Smooth muscle cell (in vitro differentiated cells): ENCODE measurements at regions not wholly inside any gene's neighbourhood (a gene's known extent, or its start where the extent isn't known, plus 50 kb on each side); places are given as distances from the start of the nearest gene placed in this dataset.

Experiments
- DNase-seq: peaks from one replicate; lab custom pipeline; 2025; ENCODE audit not compliant: unreplicated experiment; lab: John Stamatoyannopoulos, UW
- H2AFZ ChIP-seq: fragments of 200-600 bp; sonication (generic); 2 replicates; pipeline ENCODE4 v1.6.0; 2016; ENCODE audit warnings: antibody characterized with exemption, low read depth, mild to moderate bottlenecking
- H3F3A ChIP-seq: fragments of 200-600 bp; sonication (generic); 2 replicates; pipeline ENCODE4 v1.6.0; 2017; ENCODE audit warnings: antibody characterized with exemption, low read depth
- H3K27ac ChIP-seq: fragments of 200-600 bp; sonication (generic); 2 replicates; pipeline ENCODE4 v1.5.1; 2016; ENCODE audit warnings: low read depth, mild to moderate bottlenecking
- H3K27me3 ChIP-seq: fragments of 200-600 bp; sonication (generic); 2 replicates; pipeline ENCODE4 v1.6.1; 2016; ENCODE audit warnings: low read depth, mild to moderate bottlenecking
- H3K36me3 ChIP-seq: fragments of 200-600 bp; sonication (generic); 2 replicates; pipeline ENCODE4 v1.5.1; 2016; ENCODE audit warnings: low read depth
- H3K4me1 ChIP-seq: fragments of 200-600 bp; sonication (generic); 2 replicates; pipeline ENCODE4 v1.5.1; 2016; ENCODE audit warnings: low read depth
- H3K4me2 ChIP-seq: fragments of 200-600 bp; sonication (generic); 2 replicates; pipeline ENCODE4 v1.6.0; 2016; ENCODE audit warnings: mild to moderate bottlenecking
- H3K4me3 ChIP-seq: fragments of 200-600 bp; sonication (generic); 2 replicates; pipeline ENCODE4 v1.5.1; 2016; ENCODE audit warnings: mild to moderate bottlenecking
- H3K79me2 ChIP-seq: fragments of 200-600 bp; sonication (generic); 2 replicates; pipeline ENCODE4 v1.6.0; 2016; ENCODE audit warnings: low read depth, mild to moderate bottlenecking
- H3K9ac ChIP-seq: fragments of 200-600 bp; sonication (generic); 2 replicates; pipeline ENCODE4 v1.6.0; 2016; ENCODE audit warnings: low read depth
- H3K9me3 ChIP-seq: fragments of 200-600 bp; sonication (generic); replicated peaks from 2 replicates; pipeline ENCODE4 v1.5.1; 2016; ENCODE audit warnings: low read depth
- H4K20me1 ChIP-seq: fragments of 200-600 bp; sonication (generic); 2 replicates; pipeline ENCODE4 v1.6.0; 2016; ENCODE audit warnings: low read depth
- WGBS: methylation state at CpG from one replicate; pipeline ENCODE4 v1.1.7; 2016; ENCODE audit warnings: low lambda C conversion rate; 5-methylcytosine and 5-hydroxymethylcytosine counted together
- TF ChIP-seq, protein P1 (sequence below): fragments of 200-600 bp; sonication (generic); IDR thresholded peaks from 2 replicates; pipeline ENCODE4 v1.5.1; 2017; ENCODE audit warnings: borderline replicate concordance, mild to moderate bottlenecking, antibody characterized with exemption; ENCODE audit not compliant: insufficient read depth, poor library complexity, severe bottlenecking

DNA sequence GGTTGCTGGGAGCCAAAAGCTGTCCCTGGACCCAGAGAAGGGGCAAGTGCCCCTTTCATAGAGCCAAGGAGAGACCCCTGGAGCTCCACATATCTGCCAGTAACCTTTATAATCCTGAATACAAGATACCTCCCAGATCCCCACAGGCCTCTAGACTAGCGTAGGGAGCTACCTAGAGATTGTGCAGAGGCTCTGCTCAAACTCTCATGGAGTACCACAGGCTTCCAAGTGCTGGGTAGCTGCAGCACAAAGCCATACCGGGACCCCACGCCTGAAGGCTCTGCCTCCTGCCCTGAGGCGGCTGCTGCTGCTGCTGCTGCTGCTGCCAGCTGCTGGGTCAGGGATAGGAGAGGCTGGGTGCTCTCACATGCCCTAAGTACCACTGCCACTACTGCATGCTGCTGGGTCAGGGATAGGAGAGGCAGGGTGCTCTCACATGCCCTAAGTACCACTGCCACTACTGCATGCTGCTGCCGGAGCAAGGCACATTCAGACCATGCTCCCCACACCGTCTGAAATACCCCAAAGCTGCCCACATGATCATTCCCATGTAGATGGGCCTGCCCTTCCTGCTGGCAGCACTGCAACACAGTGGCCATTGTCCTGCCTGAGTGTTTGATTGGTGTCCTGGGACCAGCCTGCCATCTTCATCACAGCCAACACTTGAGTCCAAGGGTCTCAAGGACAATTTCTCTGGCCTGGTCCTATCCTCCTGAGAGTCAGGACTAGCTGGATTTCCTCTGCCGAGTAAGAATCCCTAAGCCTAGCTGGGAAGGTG lies 1434.3 kb upstream of the ADGRB3 start:
- Histone ChIP-seq H4K20me1 (no peaks in the 10 kb centered on the region), H3F3A (no peaks in the 10 kb centered on the region), H3K79me2 (no peaks in the 10 kb centered on the region), H3K27ac (no peak overlapping the region), H3K36me3 (no peaks in the 10 kb centered on the region), H3K4me2 (no peak overlapping the region), H3K4me3 (no peak overlapping the region), H3K4me1 (no peaks in the 10 kb centered on the region), H3K27me3 (no peaks in the 10 kb centered on the region), H3K9ac (no peak overlapping the region), H2AFZ (no peak overlapping the region), H3K9me3 (no peaks in the 10 kb centered on the region)
- TF ChIP-seq, protein P1, sequence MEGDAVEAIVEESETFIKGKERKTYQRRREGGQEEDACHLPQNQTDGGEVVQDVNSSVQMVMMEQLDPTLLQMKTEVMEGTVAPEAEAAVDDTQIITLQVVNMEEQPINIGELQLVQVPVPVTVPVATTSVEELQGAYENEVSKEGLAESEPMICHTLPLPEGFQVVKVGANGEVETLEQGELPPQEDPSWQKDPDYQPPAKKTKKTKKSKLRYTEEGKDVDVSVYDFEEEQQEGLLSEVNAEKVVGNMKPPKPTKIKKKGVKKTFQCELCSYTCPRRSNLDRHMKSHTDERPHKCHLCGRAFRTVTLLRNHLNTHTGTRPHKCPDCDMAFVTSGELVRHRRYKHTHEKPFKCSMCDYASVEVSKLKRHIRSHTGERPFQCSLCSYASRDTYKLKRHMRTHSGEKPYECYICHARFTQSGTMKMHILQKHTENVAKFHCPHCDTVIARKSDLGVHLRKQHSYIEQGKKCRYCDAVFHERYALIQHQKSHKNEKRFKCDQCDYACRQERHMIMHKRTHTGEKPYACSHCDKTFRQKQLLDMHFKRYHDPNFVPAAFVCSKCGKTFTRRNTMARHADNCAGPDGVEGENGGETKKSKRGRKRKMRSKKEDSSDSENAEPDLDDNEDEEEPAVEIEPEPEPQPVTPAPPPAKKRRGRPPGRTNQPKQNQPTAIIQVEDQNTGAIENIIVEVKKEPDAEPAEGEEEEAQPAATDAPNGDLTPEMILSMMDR: no peak
- 80% methylated on average over 7 of the region's 7 CpGs for WGBS
- DNase-seq: no peak

DNA sequence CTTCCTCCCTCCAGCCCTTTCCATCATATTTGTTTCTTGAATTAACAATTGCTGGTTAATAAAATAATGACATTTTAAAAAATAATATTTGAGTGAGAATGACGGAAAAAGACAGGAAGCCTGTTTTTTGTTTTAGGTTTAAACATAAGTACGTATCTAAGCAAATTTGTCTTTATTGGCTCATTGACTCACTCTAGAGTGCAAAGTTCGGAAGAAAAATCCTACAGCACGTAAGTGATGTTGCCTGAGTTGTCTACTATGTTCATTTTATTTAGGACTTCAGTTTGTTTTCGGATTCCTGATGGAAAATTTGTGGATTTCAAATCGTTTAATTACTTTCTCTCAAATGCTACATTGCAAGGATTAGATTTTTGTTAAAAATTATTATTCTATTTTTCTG lies 1435.7 kb upstream of the ADGRB3 start:
- no peaks in the 10 kb centered on the region for H3K79me2 ChIP-seq
- H3F3A ChIP-seq: no peaks in the 10 kb centered on the region
- no peaks in the 10 kb centered on the region for H3K27me3 ChIP-seq
- H3K27ac ChIP-seq: no peak overlapping the region
- 88% methylated on average over 6 of the region's 6 CpGs for WGBS
- no peaks in the 10 kb centered on the region for H4K20me1 ChIP-seq
- H3K9me3 ChIP-seq: no peaks in the 10 kb centered on the region
- no peaks in the 10 kb centered on the region for H3K36me3 ChIP-seq
- TF ChIP-seq, protein P1: no peak
- no peak overlapping the region for H3K4me3 ChIP-seq
- H3K4me1 ChIP-seq: no peaks in the 10 kb centered on the region
- H3K4me2 ChIP-seq: no peak overlapping the region
- H2AFZ ChIP-seq: no peak overlapping the region
- H3K9ac ChIP-seq: no peak overlapping the region
- DNase-seq: no peak

DNA sequence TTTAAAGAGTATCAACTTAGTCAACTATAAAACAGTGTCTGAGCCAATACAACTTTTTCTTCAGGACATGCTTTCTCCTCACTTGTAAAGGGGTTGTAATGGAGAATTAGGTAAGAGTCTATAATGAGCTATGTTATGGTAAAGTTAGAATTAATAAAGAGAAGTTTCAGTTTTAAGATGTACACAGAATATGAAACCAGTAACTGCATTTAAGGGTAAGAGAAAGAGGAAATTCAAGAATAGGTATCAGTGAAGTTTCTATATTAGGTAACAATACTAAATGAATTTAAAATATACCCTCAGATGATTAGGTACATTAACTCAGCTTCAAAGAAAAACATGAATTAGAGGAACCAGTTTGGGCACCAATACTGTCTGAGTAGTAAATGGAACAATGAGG lies 1444.3 kb upstream of the ADGRB3 start:
- Histone ChIP-seq H2AFZ (no peak overlapping the region), H3K9ac (no peak overlapping the region), H3K4me1 (no peaks in the 10 kb centered on the region), H3K79me2 (no peaks in the 10 kb centered on the region), H3K27me3 (no peaks in the 10 kb centered on the region), H4K20me1 (no peaks in the 10 kb centered on the region), H3K9me3 (no peaks in the 10 kb centered on the region), H3K4me3 (no peak overlapping the region), H3F3A (no peaks in the 10 kb centered on the region), H3K4me2 (no peak overlapping the region), H3K27ac (no peak overlapping the region), H3K36me3 (no peaks in the 10 kb centered on the region)
- TF ChIP-seq, protein P1: no peak
- DNase-seq: no peak

DNA sequence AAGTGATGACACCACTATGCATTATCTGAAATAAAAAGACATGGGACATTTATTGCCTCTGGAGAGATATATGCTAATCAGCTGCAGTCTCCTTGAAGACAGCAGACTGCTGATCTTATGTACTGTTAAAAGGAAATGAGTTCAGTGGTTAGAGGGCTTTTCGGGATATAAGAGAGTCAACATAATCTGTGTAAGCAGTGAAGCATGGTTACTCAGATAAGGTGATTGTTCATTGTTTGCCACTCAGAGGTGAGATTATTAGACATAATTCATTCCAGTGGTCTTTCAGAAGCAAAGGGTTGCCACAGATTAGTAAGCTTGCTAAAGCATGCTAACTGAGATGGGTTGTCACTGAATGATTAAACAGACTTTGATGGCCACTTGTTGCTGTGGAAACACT lies 1450.7 kb upstream of the ADGRB3 start:
- no peaks in the 10 kb centered on the region for H3K9me3 ChIP-seq
- no peaks in the 10 kb centered on the region for H3K27me3 ChIP-seq
- H3K4me1 ChIP-seq: no peaks in the 10 kb centered on the region
- no peak for DNase-seq
- no peak overlapping the region for H3K4me2 ChIP-seq
- H3K4me3 ChIP-seq: no peak overlapping the region
- WGBS: 83% methylated on average over 1 of the region's 1 CpG
- no peak overlapping the region for H3K9ac ChIP-seq
- no peaks in the 10 kb centered on the region for H3F3A ChIP-seq
- H3K79me2 ChIP-seq: no peaks in the 10 kb centered on the region
- H3K36me3 ChIP-seq: no peaks in the 10 kb centered on the region
- no peaks in the 10 kb centered on the region for H4K20me1 ChIP-seq
- H3K27ac ChIP-seq: no peak overlapping the region
- H2AFZ ChIP-seq: no peak overlapping the region
- TF ChIP-seq, protein P1: no peak
